HFFc6 (cell line): ENCODE measurements at regions not wholly inside any gene's neighbourhood (a gene's known extent, or its start where the extent isn't known, plus 50 kb on each side); places are given as distances from the start of the nearest gene placed in this dataset.
A peak's percentile ranks its signal among the peaks of the same experiment; 100 is the strongest.

Experiments
- DNase-seq: peaks from one replicate; pipeline ENCODE4 v3.0.0-alpha.2; 2018
- H3K27ac Mint-ChIP-seq: 2 replicates; pipeline ENCODE4 v1.8.0; 2020; ENCODE audit warnings: mild to moderate bottlenecking, mixed read lengths
- H3K27me3 Mint-ChIP-seq: 2 replicates; pipeline ENCODE4 v1.8.0; 2021; ENCODE audit warnings: mild to moderate bottlenecking, moderate library complexity, mixed read lengths; ENCODE audit not compliant: insufficient read depth
- H3K36me3 Mint-ChIP-seq: 2 replicates; pipeline ENCODE4 v1.8.0; 2021; ENCODE audit warnings: low read depth, mixed read lengths
- H3K4me1 Mint-ChIP-seq: 2 replicates; pipeline ENCODE4 v1.8.0; 2020; ENCODE audit warnings: low read depth, mixed read lengths
- H3K4me3 Mint-ChIP-seq: 2 replicates; pipeline ENCODE4 v1.8.0; 2020; ENCODE audit warnings: mild to moderate bottlenecking, moderate library complexity, mixed read lengths
- H3K9me3 Mint-ChIP-seq: 2 replicates; pipeline ENCODE4 v1.8.0; 2020; ENCODE audit warnings: mild to moderate bottlenecking, mixed read lengths
- CTCF ChIP-seq: fragments of 200-600 bp; sonication (generic); IDR thresholded peaks from 2 replicates; pipeline ENCODE4 v1.5.0; 2021; ENCODE audit warnings: antibody characterized with exemption, mild to moderate bottlenecking

- Mint-ChIP-seq H3K4me1 (peaks cover 8% of the 10 kb centered on the region; the same call in 1 of the 2 replicates), H3K36me3 (no peaks in the 10 kb centered on the region), H3K9me3 (no peaks in the 10 kb centered on the region), H3K4me3 (no peak overlapping the region), H3K27ac (no peak overlapping the region), H3K27me3 (peaks cover 4% of the 10 kb centered on the region)
- no peak for DNase-seq
- no peak for TF ChIP-seq CTCF
These were observed 126.7 kb upstream of the ARL4C start for GRCh38 chr2:234623521-234623991.

DNA sequence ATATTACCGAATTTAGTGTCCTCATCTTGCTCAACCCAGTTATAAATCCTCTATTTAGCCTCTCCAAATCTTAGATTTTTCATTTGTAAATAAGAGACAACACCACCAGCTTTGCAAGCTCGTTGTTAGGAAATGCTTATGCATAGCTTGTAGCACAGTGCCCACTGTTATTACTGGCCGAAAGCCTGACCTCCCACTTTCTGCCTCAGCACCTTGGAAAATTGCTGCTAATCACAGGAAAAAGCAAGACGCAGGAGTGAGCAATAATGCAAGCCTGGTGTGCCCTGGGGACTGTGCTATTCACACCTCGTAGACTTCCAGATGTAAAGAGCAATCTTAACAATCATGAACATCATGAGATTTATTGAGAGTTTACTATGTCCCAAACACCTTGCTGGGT is 124.2 kb upstream of the ARL4C start:
- no peaks in the 10 kb centered on the region for H3K36me3 Mint-ChIP-seq
- DNase-seq, result no peak
- no peak overlapping the region for H3K27ac Mint-ChIP-seq
- H3K9me3 Mint-ChIP-seq, result no peaks in the 10 kb centered on the region
- peaks cover 9% of the 10 kb centered on the region for H3K27me3 Mint-ChIP-seq
- no peak overlapping the region for H3K4me3 Mint-ChIP-seq
- TF ChIP-seq CTCF, result no peak
- H3K4me1 Mint-ChIP-seq, result peaks cover 8% of the 10 kb centered on the region

DNA sequence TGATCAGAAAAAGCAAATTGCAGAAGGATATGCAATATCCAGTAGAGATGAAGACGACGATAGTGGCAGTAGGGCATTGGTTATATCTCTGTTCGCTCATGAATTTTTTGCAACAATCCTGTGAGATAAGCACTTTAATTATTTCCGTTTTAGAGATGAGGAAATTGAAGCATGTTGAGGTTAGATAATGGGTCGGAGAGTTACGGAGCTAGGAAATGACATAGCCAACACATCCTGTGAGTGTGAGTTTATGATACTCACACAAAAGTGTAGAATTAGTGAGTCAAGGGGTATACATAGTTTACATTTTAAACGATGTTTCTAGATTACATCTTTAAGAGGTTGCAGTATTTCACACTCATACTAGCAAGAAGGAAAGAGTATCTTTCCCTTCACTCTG is 123.1 kb upstream of the ARL4C start:
- Mint-ChIP-seq H3K36me3 (no peaks in the 10 kb centered on the region), H3K4me1 (peaks cover 13% of the 10 kb centered on the region), H3K27me3 (peaks cover 9% of the 10 kb centered on the region), H3K4me3 (no peak overlapping the region), H3K9me3 (no peaks in the 10 kb centered on the region; the same call in 1 of the 2 replicates), H3K27ac (no peak overlapping the region)
- TF ChIP-seq CTCF, result no peak
- DNase-seq, result no peak

DNA sequence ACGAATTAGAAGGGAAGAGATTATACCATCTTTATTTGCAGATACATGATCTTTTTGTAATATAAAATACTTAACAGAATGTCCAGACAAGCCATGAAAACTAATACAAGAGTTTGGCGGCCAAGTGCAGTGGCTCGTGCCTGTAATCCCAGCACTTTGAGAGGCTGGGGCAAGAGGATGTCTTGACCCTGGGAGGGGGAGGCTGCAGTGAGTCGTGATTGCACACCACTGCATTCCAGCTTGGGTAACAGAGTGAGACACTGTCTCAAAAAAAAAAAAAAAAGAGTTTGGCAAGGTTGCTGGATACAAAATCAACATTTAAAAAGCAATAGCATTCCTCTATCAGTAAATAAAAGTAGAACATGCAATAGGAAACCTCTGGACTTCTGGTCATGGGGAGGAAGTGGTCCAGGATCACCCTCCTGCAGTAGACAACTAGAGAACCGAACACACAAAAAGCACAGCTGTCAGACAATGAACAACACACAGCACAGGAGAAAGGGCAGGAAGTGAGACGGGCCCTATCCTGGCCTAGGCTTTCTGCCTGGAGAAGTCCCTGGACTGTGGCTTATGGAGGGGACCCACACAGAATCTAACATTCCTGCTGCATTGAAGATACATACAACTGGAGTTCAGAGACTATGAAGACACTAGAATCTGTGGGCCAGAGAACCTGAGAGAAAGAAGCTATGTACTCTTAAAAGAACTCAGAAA is 118.9 kb upstream of the ARL4C start:
- Mint-ChIP-seq H3K4me1 (peaks cover 6% of the 10 kb centered on the region; the same call in 1 of the 2 replicates), H3K36me3 (peaks cover 6% of the 10 kb centered on the region; the same call in 1 of the 2 replicates), H3K4me3 (no peak overlapping the region), H3K27ac (no peak overlapping the region), H3K27me3 (peaks cover 8% of the 10 kb centered on the region), H3K9me3 (peaks cover 7% of the 10 kb centered on the region)
- TF ChIP-seq CTCF, result no peak
- DNase-seq, result no peak

GRCh38 chr2:234611209-234611608 is 114.3 kb upstream of the ARL4C start:
- H3K36me3 Mint-ChIP-seq, result peaks cover 6% of the 10 kb centered on the region; the same call in 1 of the 2 replicates
- H3K4me1 Mint-ChIP-seq, result peaks cover 6% of the 10 kb centered on the region; the same call in 1 of the 2 replicates
- peaks cover 7% of the 10 kb centered on the region for H3K9me3 Mint-ChIP-seq
- peak; percentile 68 for TF ChIP-seq CTCF
- no peak overlapping the region for H3K4me3 Mint-ChIP-seq
- H3K27me3 Mint-ChIP-seq, result peaks cover 3% of the 10 kb centered on the region
- DNase-seq, result no peak
- no peak overlapping the region for H3K27ac Mint-ChIP-seq
